ENCODE measurements at regions not wholly inside any gene's neighbourhood (a gene's known extent, or its start where the extent isn't known, plus 50 kb on each side); places are given as distances from the start of the nearest gene placed in this dataset.

GRCh38 chr1:177472567-177472966 lies 301.8 kb downstream of the BRINP2 start:
- Histone ChIP-seq H2AFZ (ENCODE audit: low read depth, low read length) (no peak overlapping the region), H3K4me1 (ENCODE audit: insufficient read depth, low read length) (no peaks in the 10 kb centered on the region), H3K36me3 (ENCODE audit: insufficient read depth, low read length) (no peaks in the 10 kb centered on the region), H3K9me3 (ENCODE audit: low read length) (no peaks in the 10 kb centered on the region), H3K4me3 (ENCODE audit: low read length) (no peak overlapping the region), H3K27me3 (ENCODE audit: insufficient read depth, low read length) (no peaks in the 10 kb centered on the region)

GRCh38 chr1:177471244-177471643 lies 300.5 kb downstream of the BRINP2 start:
- Histone ChIP-seq H3K4me3 (ENCODE audit: low read length) (no peak overlapping the region), H3K27me3 (ENCODE audit: insufficient read depth, low read length) (no peaks in the 10 kb centered on the region), H3K4me1 (ENCODE audit: insufficient read depth, low read length) (no peaks in the 10 kb centered on the region), H3K9me3 (ENCODE audit: low read length) (no peaks in the 10 kb centered on the region), H2AFZ (ENCODE audit: low read depth, low read length) (no peak overlapping the region), H3K36me3 (ENCODE audit: insufficient read depth, low read length) (no peaks in the 10 kb centered on the region)

- H3K9me3 ChIP-seq (ENCODE audit: low read length): no peaks in the 10 kb centered on the region
- no peaks in the 10 kb centered on the region for H3K36me3 ChIP-seq (ENCODE audit: insufficient read depth, low read length)
- no peak overlapping the region for H2AFZ ChIP-seq (ENCODE audit: low read depth, low read length)
- H3K4me3 ChIP-seq (ENCODE audit: low read length): no peak overlapping the region
- no peaks in the 10 kb centered on the region for H3K4me1 ChIP-seq (ENCODE audit: insufficient read depth, low read length)
- H3K27me3 ChIP-seq (ENCODE audit: insufficient read depth, low read length): no peaks in the 10 kb centered on the region
These were observed 298.8 kb downstream of the BRINP2 start for GRCh38 chr1:177469519-177469918.

- H3K4me3 ChIP-seq (ENCODE audit: low read length): no peak overlapping the region
- no peaks in the 10 kb centered on the region for H3K36me3 ChIP-seq (ENCODE audit: insufficient read depth, low read length)
- H3K9me3 ChIP-seq (ENCODE audit: low read length): no peaks in the 10 kb centered on the region
- no peaks in the 10 kb centered on the region for H3K4me1 ChIP-seq (ENCODE audit: insufficient read depth, low read length)
- H2AFZ ChIP-seq (ENCODE audit: low read depth, low read length): no peak overlapping the region
- H3K27me3 ChIP-seq (ENCODE audit: insufficient read depth, low read length): no peaks in the 10 kb centered on the region
These were observed 295.5 kb downstream of the BRINP2 start for GRCh38 chr1:177466286-177466685.

GRCh38 chr1:177464686-177465085 lies 293.9 kb downstream of the BRINP2 start:
- H3K4me3 ChIP-seq (ENCODE audit: low read length): no peak overlapping the region
- H3K9me3 ChIP-seq (ENCODE audit: low read length): no peaks in the 10 kb centered on the region
- H2AFZ ChIP-seq (ENCODE audit: low read depth, low read length): no peak overlapping the region
- H3K27me3 ChIP-seq (ENCODE audit: insufficient read depth, low read length): no peaks in the 10 kb centered on the region
- no peaks in the 10 kb centered on the region for H3K4me1 ChIP-seq (ENCODE audit: insufficient read depth, low read length)
- H3K36me3 ChIP-seq (ENCODE audit: insufficient read depth, low read length): no peaks in the 10 kb centered on the region

GRCh38 chr1:177451191-177451590 lies 280.4 kb downstream of the BRINP2 start:
- no peaks in the 10 kb centered on the region for H3K27me3 ChIP-seq (ENCODE audit: insufficient read depth, low read length)
- H3K36me3 ChIP-seq (ENCODE audit: insufficient read depth, low read length): no peaks in the 10 kb centered on the region
- no peaks in the 10 kb centered on the region for H3K4me1 ChIP-seq (ENCODE audit: insufficient read depth, low read length)
- H3K9me3 ChIP-seq (ENCODE audit: low read length): no peaks in the 10 kb centered on the region
- no peak overlapping the region for H3K4me3 ChIP-seq (ENCODE audit: low read length)
- H2AFZ ChIP-seq (ENCODE audit: low read depth, low read length): no peak overlapping the region

- Histone ChIP-seq H3K27me3 (ENCODE audit: insufficient read depth, low read length) (no peaks in the 10 kb centered on the region), H3K4me3 (ENCODE audit: low read length) (no peak overlapping the region), H3K36me3 (ENCODE audit: insufficient read depth, low read length) (no peaks in the 10 kb centered on the region), H3K4me1 (ENCODE audit: insufficient read depth, low read length) (no peaks in the 10 kb centered on the region), H2AFZ (ENCODE audit: low read depth, low read length) (no peak overlapping the region), H3K9me3 (ENCODE audit: low read length) (no peaks in the 10 kb centered on the region)
These were observed 278.0 kb downstream of the BRINP2 start for GRCh38 chr1:177448652-177449357.

GRCh38 chr1:177448036-177448615 lies 277.4 kb downstream of the BRINP2 start:
- no peaks in the 10 kb centered on the region for H3K36me3 ChIP-seq (ENCODE audit: insufficient read depth, low read length)
- H3K4me1 ChIP-seq (ENCODE audit: insufficient read depth, low read length): no peaks in the 10 kb centered on the region

GRCh38 chr1:177444997-177445746 lies 274.4 kb downstream of the BRINP2 start:
- Histone ChIP-seq H3K4me3 (ENCODE audit: low read length) (no peak overlapping the region), H2AFZ (ENCODE audit: low read depth, low read length) (no peak overlapping the region)

More at GRCh38 chr1:177448036-177448615, 277.4 kb downstream of the BRINP2 start:
- Histone ChIP-seq H3K27me3 (ENCODE audit: insufficient read depth, low read length) (no peaks in the 10 kb centered on the region), H3K4me3 (ENCODE audit: low read length) (no peak overlapping the region), H3K9me3 (ENCODE audit: low read length) (no peaks in the 10 kb centered on the region), H2AFZ (ENCODE audit: low read depth, low read length) (no peak overlapping the region)

GRCh38 chr1:177443003-177443402 lies 272.2 kb downstream of the BRINP2 start:
- Histone ChIP-seq H3K4me1 (ENCODE audit: insufficient read depth, low read length) (no peaks in the 10 kb centered on the region), H3K36me3 (ENCODE audit: insufficient read depth, low read length) (no peaks in the 10 kb centered on the region), H3K9me3 (ENCODE audit: low read length) (no peaks in the 10 kb centered on the region), H3K4me3 (ENCODE audit: low read length) (no peak overlapping the region), H3K27me3 (ENCODE audit: insufficient read depth, low read length) (no peaks in the 10 kb centered on the region), H2AFZ (ENCODE audit: low read depth, low read length) (no peak overlapping the region)

More at GRCh38 chr1:177444997-177445746, 274.4 kb downstream of the BRINP2 start:
- Histone ChIP-seq H3K4me1 (ENCODE audit: insufficient read depth, low read length) (no peaks in the 10 kb centered on the region), H3K36me3 (ENCODE audit: insufficient read depth, low read length) (no peaks in the 10 kb centered on the region), H3K9me3 (ENCODE audit: low read length) (no peaks in the 10 kb centered on the region), H3K27me3 (ENCODE audit: insufficient read depth, low read length) (no peaks in the 10 kb centered on the region)

GRCh38 chr1:177442584-177442983 lies 271.8 kb downstream of the BRINP2 start:
- H3K27me3 ChIP-seq (ENCODE audit: insufficient read depth, low read length): no peaks in the 10 kb centered on the region
- H2AFZ ChIP-seq (ENCODE audit: low read depth, low read length): no peak overlapping the region
- no peaks in the 10 kb centered on the region for H3K9me3 ChIP-seq (ENCODE audit: low read length)

GRCh38 chr1:177441281-177441680 lies 270.5 kb downstream of the BRINP2 start:
- Histone ChIP-seq H3K4me3 (ENCODE audit: low read length) (no peak overlapping the region), H3K4me1 (ENCODE audit: insufficient read depth, low read length) (no peaks in the 10 kb centered on the region), H3K9me3 (ENCODE audit: low read length) (no peaks in the 10 kb centered on the region), H3K36me3 (ENCODE audit: insufficient read depth, low read length) (no peaks in the 10 kb centered on the region), H2AFZ (ENCODE audit: low read depth, low read length) (no peak overlapping the region), H3K27me3 (ENCODE audit: insufficient read depth, low read length) (no peaks in the 10 kb centered on the region)

More at GRCh38 chr1:177442584-177442983, 271.8 kb downstream of the BRINP2 start:
- H3K4me1 ChIP-seq (ENCODE audit: insufficient read depth, low read length): no peaks in the 10 kb centered on the region
- no peaks in the 10 kb centered on the region for H3K36me3 ChIP-seq (ENCODE audit: insufficient read depth, low read length)
- no peak overlapping the region for H3K4me3 ChIP-seq (ENCODE audit: low read length)

GRCh38 chr1:177440821-177441220 lies 270.1 kb downstream of the BRINP2 start:
- no peaks in the 10 kb centered on the region for H3K9me3 ChIP-seq (ENCODE audit: low read length)
- H3K4me3 ChIP-seq (ENCODE audit: low read length): no peak overlapping the region
- H3K27me3 ChIP-seq (ENCODE audit: insufficient read depth, low read length): no peaks in the 10 kb centered on the region
- H3K4me1 ChIP-seq (ENCODE audit: insufficient read depth, low read length): no peaks in the 10 kb centered on the region
- no peaks in the 10 kb centered on the region for H3K36me3 ChIP-seq (ENCODE audit: insufficient read depth, low read length)
- no peak overlapping the region for H2AFZ ChIP-seq (ENCODE audit: low read depth, low read length)

Data from neuron (in vitro differentiated cells).